Natural killer cell treated with Interleukin-12 subunit alpha and Interleukin-12 subunit beta and Interleukin-15 and Interleukin-18, amount 100 ng/mL, for 72 hours (primary cell): ENCODE measurements at regions not wholly inside any gene's neighbourhood (a gene's known extent, or its start where the extent isn't known, plus 50 kb on each side); places are given as distances from the start of the nearest gene placed in this dataset.

Source experiments
- ATAC-seq, 2 donors: fragments of 150-1000 bp; cut with Tn5 transposase in 1 of 2; sonication (Bioruptor Pico), chemical (Tn5 transposase) in 1 of 2; 2 replicates each; pipeline ENCODE4 v1.10.0; 2021
- DNase-seq: peaks from one replicate; pipeline ENCODE4 v3.0.0; 2022; ENCODE audit warnings: low spot score
- H3K27ac Mint-ChIP-seq, 2 donors: 1 replicate in 1 of 2; 2 replicates in 1 of 2; pipeline ENCODE4 v1.8.0; 2022; ENCODE audit warnings: mixed read lengths in 2 of 2, mild to moderate bottlenecking in 1 of 2, moderate library complexity in 1 of 2
- H3K27me3 Mint-ChIP-seq, 2 donors: 1 replicate in 1 of 2; 2 replicates in 1 of 2; pipeline ENCODE4 v1.8.0; 2022; ENCODE audit warnings: mixed read lengths in 2 of 2
- H3K36me3 Mint-ChIP-seq: one replicate; pipeline ENCODE4 v1.8.0; 2022; ENCODE audit warnings: mixed read lengths
- H3K4me1 Mint-ChIP-seq, 2 donors: 1 replicate in 1 of 2; 2 replicates in 1 of 2; pipeline ENCODE4 v1.8.0; 2022; ENCODE audit warnings: low read depth in 2 of 2, mixed read lengths in 2 of 2, mild to moderate bottlenecking in 1 of 2
- H3K4me3 Mint-ChIP-seq: one replicate; pipeline ENCODE4 v1.8.0; 2022; ENCODE audit warnings: mixed read lengths
- H3K9me3 Mint-ChIP-seq: 2 replicates; pipeline ENCODE4 v1.8.0; 2022; ENCODE audit warnings: mixed read lengths

GRCh38 chr12:114779647-114780046 lies 95.7 kb upstream of the TBX3 start:
- Mint-ChIP-seq H3K9me3 (no peaks in the 10 kb centered on the region), H3K4me1 (no peaks in the 10 kb centered on the region), H3K27me3 (no peaks in the 10 kb centered on the region), H3K36me3 (no peaks in the 10 kb centered on the region), H3K27ac (no peak overlapping the region), H3K4me3 (no peak overlapping the region)
- DNase-seq: no peak
- no peak for ATAC-seq

- Mint-ChIP-seq H3K9me3 (no peaks in the 10 kb centered on the region), H3K27me3 (no peaks in the 10 kb centered on the region), H3K27ac (no peak overlapping the region), H3K4me3 (no peak overlapping the region), H3K4me1 (no peaks in the 10 kb centered on the region), H3K36me3 (no peaks in the 10 kb centered on the region)
- DNase-seq (no peak), ATAC-seq (no peak)
Observed at GRCh38 chr12:114779186-114779585, 95.2 kb upstream of the TBX3 start.

GRCh38 chr12:114776731-114777442 lies 92.9 kb upstream of the TBX3 start:
- no peak overlapping the region for H3K27ac Mint-ChIP-seq
- DNase-seq: no peak
- no peak for ATAC-seq
- no peaks in the 10 kb centered on the region for H3K36me3 Mint-ChIP-seq
- H3K27me3 Mint-ChIP-seq: no peaks in the 10 kb centered on the region
- H3K4me3 Mint-ChIP-seq: no peak overlapping the region
- H3K9me3 Mint-ChIP-seq: no peaks in the 10 kb centered on the region
- no peaks in the 10 kb centered on the region for H3K4me1 Mint-ChIP-seq

GRCh38 chr12:114774699-114775098 lies 90.7 kb upstream of the TBX3 start:
- H3K4me3 Mint-ChIP-seq: no peak overlapping the region
- no peaks in the 10 kb centered on the region for H3K27me3 Mint-ChIP-seq
- no peaks in the 10 kb centered on the region for H3K9me3 Mint-ChIP-seq
- H3K36me3 Mint-ChIP-seq: no peaks in the 10 kb centered on the region
- DNase-seq (no peak), ATAC-seq (no peak)
- H3K27ac Mint-ChIP-seq: no peak overlapping the region
- no peaks in the 10 kb centered on the region for H3K4me1 Mint-ChIP-seq

GRCh38 chr12:114774197-114774596 lies 90.2 kb upstream of the TBX3 start:
- DNase-seq: no peak
- no peaks in the 10 kb centered on the region for H3K9me3 Mint-ChIP-seq
- no peak overlapping the region for H3K4me3 Mint-ChIP-seq
- H3K27me3 Mint-ChIP-seq: no peaks in the 10 kb centered on the region
- no peaks in the 10 kb centered on the region for H3K4me1 Mint-ChIP-seq
- no peaks in the 10 kb centered on the region for H3K36me3 Mint-ChIP-seq
- ATAC-seq: no peak
- H3K27ac Mint-ChIP-seq: no peak overlapping the region

- no peak overlapping the region for H3K27ac Mint-ChIP-seq
- no peak for DNase-seq
- no peak for ATAC-seq
- H3K9me3 Mint-ChIP-seq: no peaks in the 10 kb centered on the region
- no peaks in the 10 kb centered on the region for H3K4me1 Mint-ChIP-seq
- no peaks in the 10 kb centered on the region for H3K27me3 Mint-ChIP-seq
- H3K36me3 Mint-ChIP-seq: no peaks in the 10 kb centered on the region
- no peak overlapping the region for H3K4me3 Mint-ChIP-seq
Observed at GRCh38 chr12:114770323-114770722, 86.3 kb upstream of the TBX3 start.

GRCh38 chr12:114769634-114770033 lies 85.7 kb upstream of the TBX3 start:
- Mint-ChIP-seq H3K9me3 (no peaks in the 10 kb centered on the region), H3K4me1 (no peaks in the 10 kb centered on the region), H3K27me3 (no peaks in the 10 kb centered on the region), H3K27ac (no peak overlapping the region), H3K4me3 (no peak overlapping the region), H3K36me3 (no peaks in the 10 kb centered on the region)
- no peak for DNase-seq
- no peak for ATAC-seq

GRCh38 chr12:114767906-114768722 lies 84.1 kb upstream of the TBX3 start:
- ATAC-seq: no peak
- no peaks in the 10 kb centered on the region for H3K27me3 Mint-ChIP-seq
- H3K4me3 Mint-ChIP-seq: no peak overlapping the region
- H3K27ac Mint-ChIP-seq: no peak overlapping the region
- no peaks in the 10 kb centered on the region for H3K9me3 Mint-ChIP-seq
- no peaks in the 10 kb centered on the region for H3K4me1 Mint-ChIP-seq
- DNase-seq: no peak
- H3K36me3 Mint-ChIP-seq: no peaks in the 10 kb centered on the region

GRCh38 chr12:114767084-114767760 lies 83.2 kb upstream of the TBX3 start:
- H3K36me3 Mint-ChIP-seq: no peaks in the 10 kb centered on the region
- H3K27ac Mint-ChIP-seq: no peak overlapping the region
- no peak overlapping the region for H3K4me3 Mint-ChIP-seq
- ATAC-seq: no peak
- DNase-seq: no peak
- H3K4me1 Mint-ChIP-seq: no peaks in the 10 kb centered on the region
- H3K27me3 Mint-ChIP-seq: no peaks in the 10 kb centered on the region
- no peaks in the 10 kb centered on the region for H3K9me3 Mint-ChIP-seq

GRCh38 chr12:114765960-114766691 lies 82.2 kb upstream of the TBX3 start:
- ATAC-seq (no peak), DNase-seq (no peak)
- no peaks in the 10 kb centered on the region for H3K9me3 Mint-ChIP-seq
- H3K4me3 Mint-ChIP-seq: no peak overlapping the region
- H3K4me1 Mint-ChIP-seq: no peaks in the 10 kb centered on the region
- no peaks in the 10 kb centered on the region for H3K36me3 Mint-ChIP-seq
- H3K27me3 Mint-ChIP-seq: no peaks in the 10 kb centered on the region
- H3K27ac Mint-ChIP-seq: no peak overlapping the region

- DNase-seq (no peak), ATAC-seq (no peak)
- no peaks in the 10 kb centered on the region for H3K4me1 Mint-ChIP-seq
- H3K9me3 Mint-ChIP-seq: no peaks in the 10 kb centered on the region
- H3K36me3 Mint-ChIP-seq: no peaks in the 10 kb centered on the region
- H3K27me3 Mint-ChIP-seq: no peaks in the 10 kb centered on the region
- no peak overlapping the region for H3K27ac Mint-ChIP-seq
- no peak overlapping the region for H3K4me3 Mint-ChIP-seq
Observed at GRCh38 chr12:114764510-114764909, 80.5 kb upstream of the TBX3 start.

- Mint-ChIP-seq H3K4me1 (no peaks in the 10 kb centered on the region), H3K9me3 (no peaks in the 10 kb centered on the region), H3K27ac (no peak overlapping the region), H3K27me3 (no peaks in the 10 kb centered on the region), H3K4me3 (no peak overlapping the region), H3K36me3 (no peaks in the 10 kb centered on the region)
- ATAC-seq (no peak), DNase-seq (no peak)
Observed at GRCh38 chr12:114762490-114763110, 78.6 kb upstream of the TBX3 start.

GRCh38 chr12:114760151-114760877 lies 76.3 kb upstream of the TBX3 start:
- no peak for DNase-seq
- H3K4me1 Mint-ChIP-seq: no peaks in the 10 kb centered on the region

More at GRCh38 chr12:114760151-114760877, 76.3 kb upstream of the TBX3 start:
- Mint-ChIP-seq H3K4me3 (no peak overlapping the region), H3K27me3 (no peaks in the 10 kb centered on the region), H3K27ac (no peak overlapping the region), H3K9me3 (no peaks in the 10 kb centered on the region), H3K36me3 (no peaks in the 10 kb centered on the region)
- ATAC-seq: no peak
